ENCODE measurements at regions not wholly inside any gene's neighbourhood (a gene's known extent, or its start where the extent isn't known, plus 50 kb on each side); places are given as distances from the start of the nearest gene placed in this dataset.

DNA sequence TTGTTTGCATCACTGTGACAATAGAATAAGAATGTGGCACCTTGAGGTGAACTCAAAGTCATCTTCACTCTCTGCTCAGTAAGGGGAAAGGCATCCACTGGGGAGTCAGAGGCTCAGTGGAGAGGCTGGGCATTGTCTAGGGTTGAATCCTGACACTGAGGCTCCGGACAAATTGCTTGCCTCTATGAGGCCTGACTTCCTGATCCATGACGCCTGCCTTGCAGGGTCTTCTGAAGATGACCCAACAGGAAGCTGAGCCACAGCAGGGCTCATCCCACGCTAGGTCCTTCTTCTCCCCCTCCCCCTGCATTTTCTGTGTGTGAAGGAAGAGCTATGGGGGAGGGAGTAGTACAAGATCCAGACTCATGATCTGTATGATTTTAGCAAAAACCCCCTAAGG, 265.1 kb downstream of the SH3BP4 start (continued):
- TF ChIP-seq ZNF76 (tag by site-specific recombination; IDR thresholded peaks at IDR 0.05; ENCODE audit: borderline replicate concordance, low read depth): no peak
- TF ChIP-seq ZNF248 (tag by site-specific recombination; IDR thresholded peaks at IDR 0.05): no peak
- no peak for TF ChIP-seq ZNF776 (tag by site-specific recombination; IDR thresholded peaks at IDR 0.05; ENCODE audit: borderline replicate concordance)
- no peak for TF ChIP-seq ZNF157 (tag by site-specific recombination; IDR thresholded peaks at IDR 0.05)
- TF ChIP-seq SALL2 (tag by site-specific recombination; IDR thresholded peaks at IDR 0.05; ENCODE audit: borderline replicate concordance): no peak
- TF ChIP-seq ZNF146 (tag by site-specific recombination; IDR thresholded peaks at IDR 0.05): no peak
- TF ChIP-seq, protein P1, sequence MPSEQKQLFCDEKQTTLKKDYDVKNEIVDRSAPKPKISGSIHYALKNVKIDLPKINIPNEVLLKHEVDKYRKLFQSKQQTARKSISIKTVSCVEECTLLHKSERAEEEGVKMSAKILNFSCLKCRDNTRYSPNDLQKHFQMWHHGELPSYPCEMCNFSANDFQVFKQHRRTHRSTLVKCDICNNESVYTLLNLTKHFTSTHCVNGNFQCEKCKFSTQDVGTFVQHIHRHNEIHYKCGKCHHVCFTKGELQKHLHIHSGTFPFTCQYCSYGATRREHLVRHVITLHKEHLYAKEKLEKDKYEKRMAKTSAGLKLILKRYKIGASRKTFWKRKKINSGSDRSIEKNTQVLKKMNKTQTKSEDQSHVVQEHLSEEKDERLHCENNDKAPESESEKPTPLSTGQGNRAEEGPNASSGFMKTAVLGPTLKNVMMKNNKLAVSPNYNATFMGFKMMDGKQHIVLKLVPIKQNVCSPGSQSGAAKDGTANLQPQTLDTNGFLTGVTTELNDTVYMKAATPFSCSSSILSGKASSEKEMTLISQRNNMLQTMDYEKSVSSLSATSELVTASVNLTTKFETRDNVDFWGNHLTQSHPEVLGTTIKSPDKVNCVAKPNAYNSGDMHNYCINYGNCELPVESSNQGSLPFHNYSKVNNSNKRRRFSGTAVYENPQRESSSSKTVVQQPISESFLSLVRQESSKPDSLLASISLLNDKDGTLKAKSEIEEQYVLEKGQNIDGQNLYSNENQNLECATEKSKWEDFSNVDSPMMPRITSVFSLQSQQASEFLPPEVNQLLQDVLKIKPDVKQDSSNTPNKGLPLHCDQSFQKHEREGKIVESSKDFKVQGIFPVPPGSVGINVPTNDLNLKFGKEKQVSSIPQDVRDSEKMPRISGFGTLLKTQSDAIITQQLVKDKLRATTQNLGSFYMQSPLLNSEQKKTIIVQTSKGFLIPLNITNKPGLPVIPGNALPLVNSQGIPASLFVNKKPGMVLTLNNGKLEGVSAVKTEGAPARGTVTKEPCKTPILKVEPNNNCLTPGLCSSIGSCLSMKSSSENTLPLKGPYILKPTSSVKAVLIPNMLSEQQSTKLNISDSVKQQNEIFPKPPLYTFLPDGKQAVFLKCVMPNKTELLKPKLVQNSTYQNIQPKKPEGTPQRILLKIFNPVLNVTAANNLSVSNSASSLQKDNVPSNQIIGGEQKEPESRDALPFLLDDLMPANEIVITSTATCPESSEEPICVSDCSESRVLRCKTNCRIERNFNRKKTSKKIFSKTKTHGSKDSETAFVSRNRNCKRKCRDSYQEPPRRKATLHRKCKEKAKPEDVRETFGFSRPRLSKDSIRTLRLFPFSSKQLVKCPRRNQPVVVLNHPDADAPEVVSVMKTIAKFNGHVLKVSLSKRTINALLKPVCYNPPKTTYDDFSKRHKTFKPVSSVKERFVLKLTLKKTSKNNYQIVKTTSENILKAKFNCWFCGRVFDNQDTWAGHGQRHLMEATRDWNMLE (tag by site-specific recombination; conservative IDR thresholded peaks at IDR 0.05; ENCODE audit: low read depth): no peak
- TF ChIP-seq KLF16 (tag by site-specific recombination; IDR thresholded peaks at IDR 0.05): no peak
- TF ChIP-seq ZNF16 (tag by site-specific recombination; IDR thresholded peaks at IDR 0.05; ENCODE audit: low read depth): no peak
- TF ChIP-seq YY1 (tag by site-specific recombination; IDR thresholded peaks at IDR 0.05): no peak
- no peak for TF ChIP-seq ZNF366 (tag by site-specific recombination; conservative IDR thresholded peaks at IDR 0.05)
- TF ChIP-seq ZNF140 (tag by site-specific recombination; IDR thresholded peaks at IDR 0.05): no peak
- no peak for TF ChIP-seq ZNF211 (tag by site-specific recombination; IDR thresholded peaks at IDR 0.05; ENCODE audit: low read depth)

DNA sequence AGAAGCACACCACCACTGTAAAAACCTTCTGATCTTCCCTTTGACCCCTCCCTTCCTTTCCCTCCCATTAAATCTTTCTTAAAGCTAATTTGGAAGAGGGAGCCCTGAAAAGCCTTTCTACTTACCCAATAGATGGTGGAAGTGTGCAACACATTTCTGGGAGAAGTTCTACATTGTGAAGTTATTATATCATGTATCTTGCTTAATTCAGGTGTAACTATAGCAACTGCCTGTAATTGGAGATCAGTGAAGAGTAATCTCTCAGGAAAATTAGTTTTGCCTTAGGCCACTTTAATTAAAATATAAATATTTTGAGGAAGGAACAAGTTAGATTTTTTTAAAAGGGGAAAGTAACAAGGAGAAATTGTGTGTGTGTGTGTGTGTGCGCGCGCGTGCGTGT, 266.0 kb downstream of the SH3BP4 start:
- ChIA-PET CTCF (no interaction called here), POLR2A (no interaction called here)
- Histone ChIP-seq H3K4me1 (ENCODE audit: control insufficient read depth, insufficient read depth, low read length) (no peaks in the 10 kb centered on the region), H3K9me3 (ENCODE audit: control insufficient read depth, insufficient read depth, low read depth, low read length) (no peaks in the 10 kb centered on the region), H3K36me3 (ENCODE audit: control insufficient read depth in 2 of 2, insufficient read depth in 1 of 2, low read length in 2 of 2) (no peaks in the 10 kb centered on the region), H3K4me3 (ENCODE audit: low read depth, low read length) (no peak overlapping the region), H3K27ac (ENCODE audit: extremely low read depth, low read depth, low read length) (no peak overlapping the region)
- TF ChIP-seq ZNF10 (tag by site-specific recombination; IDR thresholded peaks at IDR 0.05) (no peak), ZBTB8A (tag by site-specific recombination; IDR thresholded peaks at IDR 0.05) (no peak), ZNF311 (tag by site-specific recombination; IDR thresholded peaks at IDR 0.05; ENCODE audit: borderline replicate concordance) (no peak)
- TF ChIP-seq, protein P2, sequence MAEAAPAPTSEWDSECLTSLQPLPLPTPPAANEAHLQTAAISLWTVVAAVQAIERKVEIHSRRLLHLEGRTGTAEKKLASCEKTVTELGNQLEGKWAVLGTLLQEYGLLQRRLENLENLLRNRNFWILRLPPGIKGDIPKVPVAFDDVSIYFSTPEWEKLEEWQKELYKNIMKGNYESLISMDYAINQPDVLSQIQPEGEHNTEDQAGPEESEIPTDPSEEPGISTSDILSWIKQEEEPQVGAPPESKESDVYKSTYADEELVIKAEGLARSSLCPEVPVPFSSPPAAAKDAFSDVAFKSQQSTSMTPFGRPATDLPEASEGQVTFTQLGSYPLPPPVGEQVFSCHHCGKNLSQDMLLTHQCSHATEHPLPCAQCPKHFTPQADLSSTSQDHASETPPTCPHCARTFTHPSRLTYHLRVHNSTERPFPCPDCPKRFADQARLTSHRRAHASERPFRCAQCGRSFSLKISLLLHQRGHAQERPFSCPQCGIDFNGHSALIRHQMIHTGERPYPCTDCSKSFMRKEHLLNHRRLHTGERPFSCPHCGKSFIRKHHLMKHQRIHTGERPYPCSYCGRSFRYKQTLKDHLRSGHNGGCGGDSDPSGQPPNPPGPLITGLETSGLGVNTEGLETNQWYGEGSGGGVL (tag by site-specific recombination; IDR thresholded peaks at IDR 0.05): no peak

DNA sequence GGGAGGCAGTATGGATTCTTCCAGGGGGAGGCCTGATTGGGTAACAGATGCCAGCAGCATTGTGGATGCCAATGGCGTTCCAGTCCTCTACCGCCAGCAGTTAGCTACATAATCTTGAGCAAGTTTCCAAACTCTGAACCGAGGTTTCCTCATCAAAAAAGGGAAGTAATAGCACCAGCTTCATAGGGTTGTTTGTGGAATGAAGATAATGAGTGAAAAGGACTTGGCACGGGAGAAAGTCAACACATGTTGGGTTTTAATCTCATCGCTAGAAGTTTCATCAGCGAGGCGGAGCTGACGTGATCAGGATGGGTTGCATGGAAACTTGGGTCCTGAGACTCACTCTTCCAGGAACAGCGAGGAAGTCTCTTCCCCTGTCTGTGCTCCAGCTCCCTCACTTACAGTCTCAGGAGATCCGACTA, 266.7 kb downstream of the SH3BP4 start:
- no peaks in the 10 kb centered on the region for H3K9me3 ChIP-seq (ENCODE audit: control insufficient read depth, insufficient read depth, low read depth, low read length)
- CTCF ChIA-PET: interaction anchor here (0.6 to 0.7 kb wide), 2 partner anchors 37 to 581 kb away, joined by 3 read pairs; no protein-coding TSS in a partner anchor
- no peaks in the 10 kb centered on the region for H3K36me3 ChIP-seq (ENCODE audit: control insufficient read depth in 2 of 2, insufficient read depth in 1 of 2, low read length in 2 of 2)
- no peaks in the 10 kb centered on the region for H3K4me1 ChIP-seq (ENCODE audit: control insufficient read depth, insufficient read depth, low read length)
- no peak overlapping the region for H3K4me3 ChIP-seq (ENCODE audit: low read depth, low read length)
- POLR2A ChIA-PET: no interaction called here
- H3K27ac ChIP-seq (ENCODE audit: extremely low read depth, low read depth, low read length): no peak overlapping the region
- no peak for TF ChIP-seq PRDM1 (tag by site-specific recombination; IDR thresholded peaks at IDR 0.05)
- TF ChIP-seq ZFP37 (tag by site-specific recombination; IDR thresholded peaks at IDR 0.05): no peak
- TF ChIP-seq ZNF404 (tag by site-specific recombination; IDR thresholded peaks at IDR 0.05): no peak
- TF ChIP-seq, protein P3, sequence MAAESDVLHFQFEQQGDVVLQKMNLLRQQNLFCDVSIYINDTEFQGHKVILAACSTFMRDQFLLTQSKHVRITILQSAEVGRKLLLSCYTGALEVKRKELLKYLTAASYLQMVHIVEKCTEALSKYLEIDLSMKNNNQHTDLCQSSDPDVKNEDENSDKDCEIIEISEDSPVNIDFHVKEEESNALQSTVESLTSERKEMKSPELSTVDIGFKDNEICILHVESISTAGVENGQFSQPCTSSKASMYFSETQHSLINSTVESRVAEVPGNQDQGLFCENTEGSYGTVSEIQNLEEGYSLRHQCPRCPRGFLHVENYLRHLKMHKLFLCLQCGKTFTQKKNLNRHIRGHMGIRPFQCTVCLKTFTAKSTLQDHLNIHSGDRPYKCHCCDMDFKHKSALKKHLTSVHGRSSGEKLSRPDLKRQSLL (tag by site-specific recombination; IDR thresholded peaks at IDR 0.05): no peak
- no peak for TF ChIP-seq ZNF621 (tag by site-specific recombination; IDR thresholded peaks at IDR 0.05)
- no peak for TF ChIP-seq ZNF571 (tag by site-specific recombination; IDR thresholded peaks at IDR 0.05)
- no peak for TF ChIP-seq SP3 (tag by site-specific recombination; IDR thresholded peaks at IDR 0.05)
- no peak for TF ChIP-seq ZNF843 (tag by site-specific recombination; IDR thresholded peaks at IDR 0.05)
- TF ChIP-seq, protein P4, sequence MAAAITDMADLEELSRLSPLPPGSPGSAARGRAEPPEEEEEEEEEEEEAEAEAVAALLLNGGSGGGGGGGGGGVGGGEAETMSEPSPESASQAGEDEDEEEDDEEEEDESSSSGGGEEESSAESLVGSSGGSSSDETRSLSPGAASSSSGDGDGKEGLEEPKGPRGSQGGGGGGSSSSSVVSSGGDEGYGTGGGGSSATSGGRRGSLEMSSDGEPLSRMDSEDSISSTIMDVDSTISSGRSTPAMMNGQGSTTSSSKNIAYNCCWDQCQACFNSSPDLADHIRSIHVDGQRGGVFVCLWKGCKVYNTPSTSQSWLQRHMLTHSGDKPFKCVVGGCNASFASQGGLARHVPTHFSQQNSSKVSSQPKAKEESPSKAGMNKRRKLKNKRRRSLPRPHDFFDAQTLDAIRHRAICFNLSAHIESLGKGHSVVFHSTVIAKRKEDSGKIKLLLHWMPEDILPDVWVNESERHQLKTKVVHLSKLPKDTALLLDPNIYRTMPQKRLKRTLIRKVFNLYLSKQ (tag by site-specific recombination; IDR thresholded peaks at IDR 0.05; ENCODE audit: borderline replicate concordance): no peak
- TF ChIP-seq ZBTB8A (tag by site-specific recombination; IDR thresholded peaks at IDR 0.05): no peak
- TF ChIP-seq ZNF529 (tag by site-specific recombination; IDR thresholded peaks at IDR 0.05; ENCODE audit: insufficient replicate concordance): no peak

All from HEK293 (cell line).